Loucy (cell line): ENCODE measurements at regions not wholly inside any gene's neighbourhood (a gene's known extent, or its start where the extent isn't known, plus 50 kb on each side); places are given as distances from the start of the nearest gene placed in this dataset.

Experiments
- H2AFZ ChIP-seq: fragments of 200-600 bp; sonication (generic); 2 replicates; pipeline ENCODE4 v1.6.0; 2016; ENCODE audit warnings: antibody characterized with exemption, mild to moderate bottlenecking, low read length, moderate library complexity
- H3F3A ChIP-seq: fragments of 200-600 bp; 2 replicates; pipeline ENCODE4 v1.6.0; 2016; ENCODE audit warnings: antibody characterized with exemption, low read depth, mild to moderate bottlenecking
- H3K27me3 ChIP-seq: fragments of 200-600 bp; sonication (generic); 2 replicates; pipeline ENCODE4 v1.6.1; 2014; ENCODE audit warnings: low read length, mild to moderate bottlenecking; ENCODE audit not compliant: insufficient read depth, poor library complexity, severe bottlenecking
- H3K36me3 ChIP-seq: fragments of 200-600 bp; sonication (generic); 2 replicates; pipeline ENCODE4 v1.6.1; 2016; ENCODE audit warnings: low read length; ENCODE audit not compliant: insufficient read depth
- H3K4me1 ChIP-seq: fragments of 200-600 bp; sonication (generic); 2 replicates; pipeline ENCODE4 v1.5.1; 2014; ENCODE audit warnings: low read length, mild to moderate bottlenecking; ENCODE audit not compliant: insufficient read depth, poor library complexity, severe bottlenecking
- H3K4me2 ChIP-seq: fragments of 200-600 bp; sonication (generic); 2 replicates; pipeline ENCODE4 v1.6.0; 2014; ENCODE audit warnings: antibody characterized with exemption, low read length, low read depth, mild to moderate bottlenecking; ENCODE audit not compliant: poor library complexity, severe bottlenecking
- H3K4me3 ChIP-seq: fragments of 200-600 bp; sonication (generic); 2 replicates; pipeline ENCODE4 v1.5.1; 2014; ENCODE audit warnings: low read length, mild to moderate bottlenecking, mixed read lengths; ENCODE audit not compliant: poor library complexity, severe bottlenecking
- H3K79me2 ChIP-seq: fragments of 200-600 bp; sonication (generic); 2 replicates; pipeline ENCODE4 v1.6.1; 2014; ENCODE audit warnings: low read length; ENCODE audit not compliant: insufficient read depth
- H3K9ac ChIP-seq: fragments of 200-600 bp; sonication (generic); 2 replicates; pipeline ENCODE4 v1.6.0; 2014; ENCODE audit warnings: mild to moderate bottlenecking, low read depth, low read length, moderate library complexity; ENCODE audit not compliant: poor library complexity, severe bottlenecking
- H3K9me2 ChIP-seq: fragments of 200-600 bp; sonication (generic); replicated peaks from 2 replicates; pipeline ENCODE4 v1.6.1; 2016; ENCODE audit warnings: low read depth, low read length, mixed read lengths
- H3K9me3 ChIP-seq: fragments of 200-600 bp; sonication (generic); 2 replicates; pipeline ENCODE4 v1.6.1; 2014; ENCODE audit warnings: mild to moderate bottlenecking, antibody characterized with exemption, low read length, low read depth; ENCODE audit not compliant: insufficient read depth
- H4K20me1 ChIP-seq: fragments of 200-600 bp; sonication (generic); 2 replicates; pipeline ENCODE4 v1.6.0; 2014; ENCODE audit warnings: antibody characterized with exemption, low read length, mild to moderate bottlenecking; ENCODE audit not compliant: insufficient read depth, poor library complexity, severe bottlenecking
- EZH2phosphoT487 ChIP-seq: fragments of 200-600 bp; IDR thresholded peaks from 2 replicates; pipeline ENCODE4 v1.6.1; 2018; ENCODE audit warnings: antibody characterized with exemption, mild to moderate bottlenecking, moderate library complexity, borderline replicate concordance
- TF ChIP-seq, protein P1 (sequence below): fragments of 200-600 bp; sonication (generic); conservative IDR thresholded peaks from 2 replicates; pipeline ENCODE4 v1.5.1; 2014; ENCODE audit warnings: mild to moderate bottlenecking, antibody characterized with exemption, low read length

DNA sequence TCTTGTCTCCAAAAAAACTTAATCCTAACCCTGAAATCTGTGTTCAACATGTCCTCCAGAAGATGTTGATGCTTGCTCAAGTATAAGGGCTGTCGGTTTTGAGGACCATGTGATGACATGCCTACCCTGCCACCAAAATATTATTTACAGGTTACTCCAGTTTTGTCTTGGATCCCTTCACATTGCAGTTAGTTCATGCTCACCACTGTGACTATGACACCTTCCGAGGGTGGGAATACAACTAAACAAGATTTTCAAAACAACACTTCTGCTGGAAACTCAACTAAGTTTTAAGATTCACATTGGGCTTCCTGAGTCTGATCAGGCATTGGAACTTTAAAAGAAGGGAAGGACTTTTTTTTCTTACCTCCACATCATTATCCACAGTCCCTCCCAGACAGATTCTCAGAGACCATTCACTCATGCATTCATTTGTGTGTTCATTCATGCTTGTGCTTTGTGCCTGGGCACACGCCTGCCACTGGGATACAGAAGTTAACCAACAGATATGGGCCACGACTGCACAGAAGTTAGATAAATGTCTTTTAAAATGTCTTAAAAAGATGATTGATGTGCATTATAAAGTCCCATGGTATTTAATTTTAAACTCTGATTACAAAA, 118.7 kb upstream of the GJE1 start:
- Histone ChIP-seq H3K4me3 (no peak overlapping the region), H4K20me1 (no peaks in the 10 kb centered on the region), H3K9me2 (no peaks in the 10 kb centered on the region), H3K9me3 (no peaks in the 10 kb centered on the region), H3F3A (no peaks in the 10 kb centered on the region), H3K36me3 (no peaks in the 10 kb centered on the region), H2AFZ (no peak overlapping the region), H3K4me1 (no peaks in the 10 kb centered on the region), H3K9ac (no peak overlapping the region), H3K79me2 (no peaks in the 10 kb centered on the region), H3K27me3 (no peaks in the 10 kb centered on the region), H3K4me2 (no peak overlapping the region)
- TF ChIP-seq EZH2phosphoT487: no peak
- TF ChIP-seq, protein P1, sequence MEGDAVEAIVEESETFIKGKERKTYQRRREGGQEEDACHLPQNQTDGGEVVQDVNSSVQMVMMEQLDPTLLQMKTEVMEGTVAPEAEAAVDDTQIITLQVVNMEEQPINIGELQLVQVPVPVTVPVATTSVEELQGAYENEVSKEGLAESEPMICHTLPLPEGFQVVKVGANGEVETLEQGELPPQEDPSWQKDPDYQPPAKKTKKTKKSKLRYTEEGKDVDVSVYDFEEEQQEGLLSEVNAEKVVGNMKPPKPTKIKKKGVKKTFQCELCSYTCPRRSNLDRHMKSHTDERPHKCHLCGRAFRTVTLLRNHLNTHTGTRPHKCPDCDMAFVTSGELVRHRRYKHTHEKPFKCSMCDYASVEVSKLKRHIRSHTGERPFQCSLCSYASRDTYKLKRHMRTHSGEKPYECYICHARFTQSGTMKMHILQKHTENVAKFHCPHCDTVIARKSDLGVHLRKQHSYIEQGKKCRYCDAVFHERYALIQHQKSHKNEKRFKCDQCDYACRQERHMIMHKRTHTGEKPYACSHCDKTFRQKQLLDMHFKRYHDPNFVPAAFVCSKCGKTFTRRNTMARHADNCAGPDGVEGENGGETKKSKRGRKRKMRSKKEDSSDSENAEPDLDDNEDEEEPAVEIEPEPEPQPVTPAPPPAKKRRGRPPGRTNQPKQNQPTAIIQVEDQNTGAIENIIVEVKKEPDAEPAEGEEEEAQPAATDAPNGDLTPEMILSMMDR: no peak

DNA sequence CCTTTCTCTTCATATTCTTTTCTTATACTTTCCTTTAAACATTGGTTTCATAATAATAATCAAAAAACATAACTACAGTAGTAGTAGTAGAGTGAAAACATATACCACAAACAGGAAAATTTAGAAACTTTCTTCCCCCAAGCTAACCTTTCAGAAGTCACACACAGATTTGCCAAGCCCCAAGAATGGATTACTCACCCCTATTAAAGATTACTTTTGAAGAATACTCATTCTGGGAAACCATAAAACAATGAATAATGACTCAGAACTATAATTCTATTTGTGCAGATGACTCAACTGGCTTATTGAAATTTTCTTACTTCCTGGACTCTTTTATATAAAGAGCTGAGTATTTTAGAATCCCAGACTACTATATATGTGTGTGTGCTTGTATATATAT, 119.4 kb upstream of the GJE1 start:
- H3K4me2 ChIP-seq: no peak overlapping the region
- no peaks in the 10 kb centered on the region for H3K27me3 ChIP-seq
- H3K9ac ChIP-seq: no peak overlapping the region
- TF ChIP-seq, protein P1: no peak
- TF ChIP-seq EZH2phosphoT487: no peak
- H4K20me1 ChIP-seq: no peaks in the 10 kb centered on the region
- H3K4me1 ChIP-seq: no peaks in the 10 kb centered on the region
- H3K79me2 ChIP-seq: no peaks in the 10 kb centered on the region
- H2AFZ ChIP-seq: no peak overlapping the region
- no peaks in the 10 kb centered on the region for H3K9me3 ChIP-seq
- no peaks in the 10 kb centered on the region for H3F3A ChIP-seq
- H3K9me2 ChIP-seq: no peaks in the 10 kb centered on the region
- no peak overlapping the region for H3K4me3 ChIP-seq
- no peaks in the 10 kb centered on the region for H3K36me3 ChIP-seq

DNA sequence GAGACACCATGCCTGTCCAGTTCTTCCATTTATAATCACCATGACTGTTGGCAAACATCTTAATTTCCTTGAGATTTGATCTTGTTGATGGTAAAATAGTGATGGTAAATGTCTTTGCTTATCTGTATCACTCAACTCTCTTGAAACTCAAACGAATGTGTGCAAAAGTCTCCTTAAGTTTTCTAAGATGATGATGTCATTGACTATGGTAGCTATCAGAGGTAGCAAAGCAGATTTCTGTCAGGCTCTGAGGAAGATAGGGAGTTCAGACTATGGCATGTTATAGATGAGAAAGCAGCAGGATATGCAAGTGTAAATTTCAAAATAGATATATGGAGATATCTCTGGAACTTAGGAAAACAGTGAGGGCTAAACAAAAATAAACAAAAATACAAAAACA, 121.0 kb upstream of the GJE1 start:
- Histone ChIP-seq H3K4me3 (no peak overlapping the region), H3K79me2 (no peaks in the 10 kb centered on the region), H3K36me3 (no peaks in the 10 kb centered on the region), H3K27me3 (no peaks in the 10 kb centered on the region), H2AFZ (no peak overlapping the region), H3K9ac (no peak overlapping the region), H3F3A (no peaks in the 10 kb centered on the region), H3K4me2 (no peak overlapping the region), H3K4me1 (no peaks in the 10 kb centered on the region), H4K20me1 (no peaks in the 10 kb centered on the region), H3K9me2 (no peaks in the 10 kb centered on the region), H3K9me3 (no peaks in the 10 kb centered on the region)
- TF ChIP-seq EZH2phosphoT487: no peak
- TF ChIP-seq, protein P1: no peak
